GM19372 (cell line): ENCODE measurements at regions not wholly inside any gene's neighbourhood (a gene's known extent, or its start where the extent isn't known, plus 50 kb on each side); places are given as distances from the start of the nearest gene placed in this dataset.
A peak's percentile ranks its signal among the peaks of the same experiment; 100 is the strongest.

Source experiments
- ATAC-seq: cut with Tn5 transposase; IDR thresholded peaks from one replicate; pipeline ENCODE4 v1.9.1; 2021; ENCODE audit warnings: mild to moderate bottlenecking, low read depth, moderate library complexity; ENCODE audit not compliant: unreplicated experiment

DNA sequence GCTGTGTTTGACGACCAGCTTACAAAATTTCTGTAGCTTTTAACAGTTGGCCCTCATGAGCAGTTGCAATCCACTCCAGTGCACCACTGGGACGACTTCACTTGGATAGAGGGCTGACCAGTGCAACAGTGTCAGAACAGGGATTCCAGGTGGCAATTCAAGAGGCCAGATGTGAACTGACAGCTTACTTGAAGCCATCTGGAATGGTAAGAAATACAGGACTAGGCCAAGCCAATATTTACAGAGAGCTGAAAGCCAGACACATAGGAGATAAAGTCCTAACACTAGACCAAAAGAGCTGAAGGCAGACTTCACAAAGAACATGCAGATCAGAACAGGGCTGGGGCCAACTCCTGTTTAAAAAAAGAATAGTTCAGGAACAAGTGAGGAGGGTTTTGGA is 93.5 kb upstream of the NFIA start:
- ATAC-seq = no peak

GRCh38 chr1:60987904-60988303 is 94.5 kb upstream of the NFIA start:
- ATAC-seq = no peak

DNA sequence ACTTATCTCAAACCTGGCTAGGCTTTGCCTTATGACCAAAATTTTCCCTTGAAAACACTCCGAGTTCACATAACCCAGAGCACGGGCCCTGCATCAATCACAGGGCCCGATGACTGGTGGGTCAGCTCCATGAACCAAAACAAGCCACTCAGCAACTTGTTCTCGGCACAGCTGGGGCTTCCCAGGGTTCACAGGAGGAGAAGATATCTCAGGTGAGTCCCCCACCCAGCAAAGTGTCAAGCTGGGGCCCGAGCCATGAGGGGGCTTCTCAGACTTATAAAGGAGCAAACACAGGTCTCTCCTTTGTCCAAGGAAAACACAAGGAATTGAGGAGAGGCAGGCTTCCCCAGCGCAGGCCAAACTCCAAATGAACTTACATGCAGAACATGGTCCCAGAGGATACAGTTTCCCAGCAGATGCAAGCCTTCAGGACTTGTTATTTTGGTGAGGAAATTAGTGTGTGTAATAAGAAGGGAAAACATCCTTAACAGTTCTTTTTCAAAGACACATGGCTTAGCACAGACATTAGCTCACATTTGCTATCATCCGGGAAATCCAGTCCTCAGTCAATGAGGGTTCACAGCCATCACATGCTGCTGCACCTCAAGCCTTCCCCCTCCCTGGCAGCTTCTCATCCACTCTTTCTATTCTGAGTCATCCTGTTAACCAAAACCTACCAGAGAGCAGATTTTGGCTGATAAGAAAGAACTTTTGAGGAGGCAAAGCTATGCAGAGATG is 98.1 kb upstream of the NFIA start:
- ATAC-seq = no peak

DNA sequence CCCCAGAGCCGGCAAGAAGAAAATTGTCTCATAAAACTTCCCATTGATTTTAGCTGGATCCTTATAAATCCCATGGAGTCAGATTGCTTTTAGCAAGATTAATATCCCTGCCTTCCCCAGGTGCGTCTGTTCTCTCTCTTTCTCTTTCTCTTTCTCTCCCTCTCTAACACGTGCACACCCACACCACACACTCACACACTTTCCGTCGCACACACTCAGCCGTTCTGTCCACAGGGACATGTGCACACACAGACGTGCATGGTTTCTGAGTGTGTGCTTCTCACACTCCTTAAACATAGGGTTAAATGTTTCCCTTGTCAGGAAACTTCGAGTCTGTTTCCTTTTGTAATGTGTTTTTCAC is 98.7 kb upstream of the NFIA start:
- ATAC-seq = no peak

GRCh38 chr1:60982539-60982938 is 99.8 kb upstream of the NFIA start:
- no peak for ATAC-seq

GRCh38 chr1:60981357-60981756 is 101.0 kb upstream of the NFIA start:
- no peak for ATAC-seq

DNA sequence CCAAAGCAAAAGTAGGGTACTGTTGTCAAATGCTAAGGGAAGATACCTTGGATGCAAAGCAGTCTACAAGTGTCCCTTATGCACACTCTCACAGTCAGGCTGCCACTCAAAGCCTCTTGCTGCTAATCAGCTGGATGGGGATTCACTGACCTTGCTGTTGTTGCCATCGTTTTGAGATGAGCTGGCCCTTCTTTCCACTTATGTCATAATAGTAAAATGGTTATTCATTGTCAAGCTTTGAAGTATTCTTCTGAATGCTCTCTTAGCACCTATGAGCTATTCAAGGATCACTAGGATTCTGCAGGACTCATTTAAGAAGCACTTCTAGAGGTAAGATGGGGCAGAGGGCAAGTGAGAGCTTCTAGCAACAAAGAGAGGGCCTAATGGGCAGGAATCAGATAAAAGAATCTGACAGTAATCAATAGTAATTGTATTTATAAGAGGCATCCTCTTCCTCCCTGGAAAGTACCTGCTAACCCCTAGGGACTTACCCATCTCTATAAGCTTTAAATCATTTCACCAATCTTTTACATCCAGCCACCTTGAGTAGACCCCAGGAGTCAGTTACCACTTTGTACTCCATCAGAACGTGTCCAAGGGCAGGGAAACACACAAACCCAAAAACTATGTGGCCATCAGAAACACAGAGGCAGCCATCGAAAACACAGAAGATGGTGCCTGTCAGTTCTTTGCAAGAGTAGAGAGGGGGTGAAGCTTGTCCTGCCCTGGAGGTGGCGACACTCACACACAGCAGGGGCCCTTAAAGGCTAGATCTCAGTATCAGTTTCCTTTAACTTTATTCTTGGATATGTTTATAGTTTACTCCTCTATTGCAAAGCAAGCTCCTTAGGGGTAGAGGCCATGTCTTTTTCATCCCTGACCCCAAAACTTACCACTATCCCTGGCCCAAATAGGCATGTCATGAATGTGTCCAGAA is 103.7 kb upstream of the NFIA start:
- peak; percentile 79 for ATAC-seq

- no peak for ATAC-seq
Measured at GRCh38 chr1:60977661-60978060, 104.7 kb upstream of the NFIA start.

DNA sequence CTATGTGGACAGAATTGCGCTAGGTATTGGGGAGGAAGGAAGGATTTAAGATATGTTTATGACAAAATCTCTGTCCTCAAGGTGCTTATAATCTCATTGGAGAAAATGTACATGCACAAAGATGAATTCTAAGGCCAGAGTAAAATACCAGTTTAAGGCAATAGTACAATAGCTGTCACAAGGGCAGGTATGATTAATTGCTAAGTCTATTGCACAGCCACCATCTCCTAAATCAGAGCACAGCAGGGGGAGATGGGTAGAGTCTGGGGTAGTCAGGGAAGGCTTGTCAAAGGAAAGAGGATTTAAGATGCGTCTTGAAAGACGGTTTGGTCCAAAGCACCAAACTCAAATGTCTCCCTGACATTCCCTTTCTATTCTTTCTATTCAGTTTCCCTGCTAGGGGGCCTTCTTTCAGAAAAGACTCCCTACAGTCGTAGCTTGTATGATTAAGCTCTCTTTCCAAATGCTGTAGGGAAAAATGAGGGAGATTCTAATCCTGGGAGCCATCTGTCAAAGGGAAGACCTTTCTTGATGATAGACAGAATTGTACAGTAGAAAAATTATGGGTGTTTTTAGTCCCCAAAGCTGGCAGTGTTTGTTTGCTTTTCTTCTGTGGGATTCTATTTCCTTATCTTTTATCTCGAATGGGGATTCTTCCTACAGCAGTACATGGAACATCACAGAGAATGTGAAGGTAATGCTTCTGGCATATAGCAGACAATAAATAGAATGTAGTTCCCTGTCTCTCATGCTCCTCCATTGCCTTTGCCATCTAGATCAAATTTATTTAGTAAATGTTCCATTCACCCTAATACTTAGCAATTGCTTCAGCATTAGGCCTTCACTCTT is 107.6 kb upstream of the NFIA start:
- no peak for ATAC-seq

DNA sequence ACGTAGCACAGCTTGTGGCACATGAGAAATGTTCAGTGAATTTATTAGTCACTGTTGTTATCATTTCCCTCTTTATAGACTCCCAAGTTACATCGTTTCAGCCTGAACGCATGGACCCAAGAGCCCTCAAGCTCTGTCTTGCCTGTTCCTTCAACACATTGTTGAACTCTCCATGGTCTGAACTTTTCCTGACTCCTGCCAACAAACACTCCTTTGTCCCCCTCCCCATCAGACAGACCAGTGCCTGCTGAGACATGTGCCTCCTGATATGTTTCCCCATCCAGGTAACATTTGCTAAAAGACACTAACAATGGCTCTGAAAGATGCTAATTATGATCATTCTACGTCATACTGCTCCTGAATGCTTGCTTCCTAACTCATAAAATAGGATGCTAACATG is 108.7 kb upstream of the NFIA start:
- ATAC-seq = no peak

DNA sequence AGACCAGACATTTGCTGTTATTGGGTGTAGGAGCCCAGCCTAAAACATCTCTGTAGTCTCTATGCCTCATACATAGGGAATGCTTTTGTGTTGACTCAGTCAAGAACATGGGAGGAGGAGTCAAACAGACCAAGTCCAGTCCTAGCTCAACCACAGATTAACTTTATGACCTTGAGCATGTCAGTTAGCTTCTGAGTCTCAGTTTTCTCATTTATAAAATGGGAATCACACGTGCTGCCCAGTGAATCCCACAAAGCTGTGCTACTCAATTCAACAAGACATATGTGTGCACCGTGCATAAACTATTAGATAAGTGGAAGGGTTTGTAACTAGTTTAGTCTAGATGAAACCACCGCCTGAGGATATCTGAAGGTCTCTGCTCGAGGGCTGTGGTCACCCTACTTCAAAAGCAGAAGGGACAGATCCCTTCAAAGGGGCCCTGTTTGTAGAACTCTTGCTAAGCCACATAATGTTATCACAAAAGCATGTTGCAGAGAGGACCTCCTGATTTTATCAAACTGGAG is 109.5 kb upstream of the NFIA start:
- ATAC-seq = no peak

- ATAC-seq = no peak
Measured at GRCh38 chr1:60971330-60971729, 111.0 kb upstream of the NFIA start.

- no peak for ATAC-seq
Measured at GRCh38 chr1:60969971-60970509, 112.3 kb upstream of the NFIA start.

GRCh38 chr1:60965280-60965854 is 117.0 kb upstream of the NFIA start:
- no peak for ATAC-seq

DNA sequence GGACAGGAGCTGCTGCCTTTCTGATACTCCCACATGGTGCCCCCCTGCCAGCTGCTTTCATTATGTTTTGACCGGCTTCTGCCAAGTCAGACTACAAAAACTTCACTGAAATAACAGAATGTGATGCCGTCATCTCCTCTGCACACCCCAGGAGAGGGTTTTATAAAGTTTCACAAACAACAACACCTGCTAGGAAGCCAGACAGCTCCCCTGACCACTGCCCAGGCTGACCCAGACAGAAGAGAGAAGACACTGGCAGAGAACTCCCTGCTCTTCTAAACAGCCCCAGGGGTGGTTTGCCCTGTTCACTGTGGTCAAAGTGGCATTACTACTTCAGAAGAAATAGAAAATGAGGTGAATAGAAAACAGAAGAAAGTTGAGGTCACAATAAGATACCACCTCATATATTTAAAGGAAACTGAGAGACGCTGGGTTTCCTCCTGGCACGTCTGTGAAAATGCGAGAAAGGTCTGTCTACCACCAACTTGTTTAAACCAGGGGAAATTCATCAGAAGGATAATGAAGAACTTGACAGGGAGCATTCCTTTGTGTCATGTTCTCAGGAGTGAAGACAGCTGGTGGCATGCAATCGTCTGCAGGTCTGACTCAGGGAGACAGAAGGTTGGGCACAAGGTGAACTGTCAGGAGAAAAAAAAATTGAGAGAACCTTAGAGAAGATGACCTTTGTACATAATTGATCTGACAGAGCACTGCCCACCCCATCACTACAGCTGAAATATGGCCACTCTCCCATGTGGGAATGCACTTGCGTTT is 119.0 kb upstream of the NFIA start:
- no peak for ATAC-seq

- ATAC-seq = no peak
Measured at GRCh38 chr1:60960891-60961461, 121.4 kb upstream of the NFIA start.

DNA sequence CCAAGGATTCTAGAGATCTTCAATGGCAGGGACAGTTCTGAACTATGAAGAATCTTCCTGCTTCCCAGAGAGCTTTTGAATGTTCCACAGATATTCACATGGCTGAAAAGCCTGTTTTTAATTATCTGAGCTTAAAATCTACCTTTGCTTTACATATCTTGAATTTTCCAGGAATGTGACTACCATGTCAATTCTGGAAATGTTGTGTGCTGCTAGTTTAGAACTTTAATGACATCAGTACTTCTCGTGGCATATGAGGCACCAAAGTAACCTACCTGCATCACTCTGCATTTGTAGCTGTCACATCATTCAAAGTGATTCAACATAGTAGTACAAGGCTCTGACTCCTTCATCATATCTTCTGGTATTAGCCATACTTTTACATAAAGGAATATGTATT is 122.7 kb upstream of the NFIA start:
- ATAC-seq = no peak

GRCh38 chr1:60958001-60958400 is 124.4 kb upstream of the NFIA start:
- no peak for ATAC-seq

DNA sequence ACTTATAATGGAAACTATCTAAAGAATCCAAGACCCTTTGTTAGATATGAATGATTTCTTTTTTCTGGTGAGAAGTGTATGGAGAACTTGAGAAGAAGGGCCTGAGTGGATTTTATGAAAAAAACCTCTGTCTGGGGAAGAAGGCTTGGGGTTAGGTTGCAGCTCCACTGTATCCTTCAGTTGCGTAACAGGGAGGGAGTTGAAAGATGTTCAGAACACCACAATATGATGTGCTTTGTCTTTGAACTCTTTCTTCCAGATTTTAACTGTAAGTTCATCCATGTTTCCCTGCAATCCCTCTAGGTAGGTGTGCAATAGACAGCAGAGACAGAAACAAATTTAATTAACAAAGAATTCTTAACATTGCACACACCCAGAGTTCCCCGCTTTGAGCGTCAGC is 125.8 kb upstream of the NFIA start:
- no peak for ATAC-seq
